ENCODE measurements at regions not wholly inside any gene's neighbourhood (a gene's known extent, or its start where the extent isn't known, plus 50 kb on each side); places are given as distances from the start of the nearest gene placed in this dataset.
"Not testable (repeated sequence)": the region's sequence is repeated elsewhere in the genome, so short reads cannot be mapped to it uniquely, and the experiment has no call there.

DNA sequence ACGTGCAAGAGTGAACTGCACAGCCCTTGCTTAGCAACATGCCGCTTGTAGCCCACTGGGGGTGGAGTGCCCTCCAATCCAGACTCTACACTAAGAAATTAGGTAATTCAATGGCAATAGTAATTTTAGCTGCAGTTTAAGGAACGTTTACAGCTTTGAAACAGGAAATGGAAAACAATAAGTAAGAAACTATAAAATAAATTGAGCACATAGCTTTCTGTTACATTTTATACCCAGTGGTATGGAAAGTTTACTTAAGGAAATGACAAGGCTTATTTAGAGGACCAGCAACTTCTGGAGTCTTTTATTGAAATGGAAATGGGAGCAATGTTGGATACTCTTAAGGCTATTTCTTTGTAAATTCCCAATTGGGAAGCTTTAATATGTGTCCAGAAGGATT lies 373.2 kb downstream of the KCNRG start:
- DNase-seq (ENCODE audit: low read depth), result no peak

DNA sequence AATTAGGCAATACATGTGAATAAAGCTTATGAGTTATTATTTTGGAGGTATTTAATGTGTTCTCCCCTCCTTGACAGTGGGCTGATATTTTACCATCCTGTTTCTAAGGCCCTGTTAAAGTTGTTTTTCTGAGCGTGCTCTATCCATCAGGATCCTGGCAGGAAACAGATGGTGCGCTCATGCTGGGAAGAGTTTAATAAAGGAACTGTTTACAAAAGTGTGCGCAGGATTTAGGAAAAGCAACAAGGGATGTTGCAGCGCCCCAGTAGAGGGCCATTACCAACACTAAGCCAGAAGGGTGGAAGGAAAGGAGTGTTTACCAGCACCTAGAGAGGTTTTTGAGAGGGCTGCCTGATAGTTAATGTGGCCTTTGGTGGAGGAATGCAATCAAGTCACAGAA lies 374.5 kb downstream of the KCNRG start:
- DNase-seq (ENCODE audit: low read depth), result no peak

GRCh38 chr13:50390503-50391248 lies 375.4 kb downstream of the KCNRG start:
- no peak for DNase-seq (ENCODE audit: low read depth)

- DNase-seq (ENCODE audit: low read depth), result no peak
These were observed 377.7 kb downstream of the KCNRG start for GRCh38 chr13:50392977-50393376.

GRCh38 chr13:50393628-50394027 lies 378.4 kb downstream of the KCNRG start:
- DNase-seq (ENCODE audit: low read depth), result no peak

- no peak for DNase-seq (ENCODE audit: low read depth)
These were observed 380.8 kb downstream of the KCNRG start for GRCh38 chr13:50396001-50396400.

DNA sequence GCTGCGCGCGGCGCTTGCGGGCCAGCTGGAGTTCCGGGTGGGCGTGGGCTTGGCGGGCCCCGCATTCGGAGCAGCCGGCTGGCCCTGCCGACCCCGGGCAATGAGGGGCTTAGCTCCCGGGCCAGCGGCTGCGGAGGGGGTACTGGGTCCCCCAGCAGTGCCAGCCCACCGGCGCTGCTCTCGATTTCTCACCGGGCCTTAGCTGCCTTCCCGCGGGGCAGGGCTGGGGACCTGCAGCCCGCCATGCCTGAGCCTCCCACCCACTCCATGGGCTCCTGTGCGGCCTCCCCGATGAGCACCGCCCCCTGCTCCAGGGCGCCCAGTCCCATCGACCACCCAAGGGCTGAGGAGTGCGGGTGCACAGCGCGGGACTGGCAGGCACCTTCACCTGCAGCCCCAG lies 381.4 kb downstream of the KCNRG start:
- DNase-seq (ENCODE audit: low read depth), result not testable (repeated sequence)

DNA sequence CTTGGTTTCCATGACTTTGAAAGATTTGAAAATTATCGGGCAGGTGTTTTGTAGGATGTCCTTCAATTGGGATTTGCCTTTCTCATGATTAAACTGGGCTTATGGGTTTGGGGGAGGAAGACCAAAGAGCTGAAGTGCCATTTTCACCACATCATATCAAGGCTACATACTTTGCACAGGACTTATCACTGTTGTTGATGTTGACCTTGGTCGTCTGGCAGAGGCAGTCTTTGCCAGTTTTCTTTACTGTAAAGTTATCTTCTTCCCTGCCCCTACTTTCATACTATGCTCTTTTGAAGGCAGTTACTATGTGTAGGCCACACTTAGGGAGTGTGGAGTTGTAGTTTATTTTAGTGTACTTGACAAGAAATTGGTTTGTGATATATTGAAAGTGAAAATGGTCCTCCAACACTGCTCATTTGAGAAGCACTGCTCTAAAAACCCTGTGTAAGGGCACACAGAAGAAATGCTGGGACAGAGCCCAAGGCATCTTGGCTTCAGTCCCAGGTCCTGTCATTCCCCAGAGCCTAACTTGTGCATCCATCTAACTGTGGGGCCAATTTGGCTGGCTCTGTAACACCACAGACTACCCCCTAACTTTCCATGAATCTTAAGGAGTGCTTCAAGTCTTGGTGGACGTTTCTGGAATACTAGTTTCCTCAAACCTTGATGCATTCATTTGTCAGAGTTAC lies 384.9 kb downstream of the KCNRG start:
- DNase-seq (ENCODE audit: low read depth), result no peak

DNA sequence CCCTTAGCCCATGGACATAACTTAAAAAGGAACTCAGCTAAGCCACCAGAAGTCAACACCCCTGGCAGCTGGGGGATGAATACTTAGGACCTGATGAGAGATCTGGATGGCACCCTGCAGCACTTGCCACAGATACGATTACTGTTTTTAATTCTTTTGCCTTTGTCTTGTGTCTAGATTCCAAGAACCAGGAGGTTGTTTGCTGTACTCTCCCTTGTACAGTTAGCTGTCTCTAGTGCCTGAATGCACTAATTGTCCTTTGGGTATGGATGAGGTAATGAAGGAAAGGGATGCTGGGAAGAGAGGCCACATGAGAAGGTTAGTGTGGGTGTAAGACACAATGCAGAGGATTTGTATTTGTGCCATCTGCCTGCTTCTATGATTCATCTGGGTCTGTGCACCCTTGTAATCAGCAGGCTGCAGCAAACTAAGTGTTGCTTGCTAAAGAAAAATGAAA lies 385.8 kb downstream of the KCNRG start:
- DNase-seq (ENCODE audit: low read depth), result peak; percentile 71

DNA sequence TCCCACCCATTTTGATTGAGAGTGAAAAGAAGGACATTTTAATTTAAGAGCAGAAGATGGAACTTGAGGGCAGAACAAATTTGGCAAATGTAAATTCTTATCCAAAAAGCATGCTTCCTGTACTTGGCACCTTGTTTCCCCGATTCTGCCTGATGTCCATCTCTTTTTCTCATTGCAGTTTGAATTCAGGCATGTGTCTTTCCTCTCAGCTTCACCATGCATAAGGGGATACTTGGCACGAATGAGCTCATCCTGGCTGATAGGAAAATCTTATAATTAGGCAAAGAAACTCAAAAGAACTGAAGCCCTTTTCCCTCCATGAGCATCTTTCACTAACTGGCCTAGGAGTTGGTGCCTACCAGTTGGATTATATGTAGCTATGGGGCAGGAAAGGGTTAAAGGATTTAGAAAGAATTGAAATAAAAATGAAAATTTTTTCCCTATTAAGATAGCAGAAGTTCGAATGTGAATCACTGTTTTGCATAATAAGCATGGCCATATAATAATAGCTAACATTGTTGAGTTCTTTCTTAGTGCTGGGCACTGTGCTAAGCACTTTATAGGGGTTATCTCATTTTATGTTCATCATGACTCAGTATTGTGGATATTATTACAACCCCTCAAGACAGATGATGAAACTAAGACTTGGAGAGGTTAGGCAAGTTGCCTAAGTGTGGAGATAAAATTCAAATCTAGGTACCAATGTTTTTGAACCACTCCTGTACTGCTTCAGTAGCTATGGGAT lies 386.6 kb downstream of the KCNRG start:
- no peak for DNase-seq (ENCODE audit: low read depth)

- DNase-seq (ENCODE audit: low read depth), result no peak
These were observed 388.1 kb downstream of the KCNRG start for GRCh38 chr13:50403311-50403710.

DNA sequence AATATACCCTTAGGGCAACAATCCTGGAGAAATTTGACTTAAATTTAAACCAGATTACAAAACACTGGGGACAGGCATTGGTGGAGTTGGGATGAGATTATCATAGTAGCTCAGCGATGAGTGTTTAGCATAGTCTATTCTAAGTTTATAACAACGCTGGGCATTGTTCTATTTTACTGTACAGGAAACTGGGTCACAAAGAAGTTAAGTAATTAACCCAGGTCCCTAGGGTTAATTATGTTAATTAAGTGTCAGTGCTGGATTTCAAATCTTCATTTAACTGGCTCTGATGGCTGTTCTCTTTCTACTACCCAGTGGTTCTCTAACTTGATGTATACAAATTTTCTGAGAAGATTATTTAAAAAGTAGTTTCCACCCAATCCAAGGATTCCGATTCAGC lies 388.9 kb downstream of the KCNRG start:
- DNase-seq (ENCODE audit: low read depth), result no peak

- no peak for DNase-seq (ENCODE audit: low read depth)
These were observed 389.5 kb downstream of the KCNRG start for GRCh38 chr13:50404769-50405168.

GRCh38 chr13:50406831-50407230 lies 391.6 kb downstream of the KCNRG start:
- no peak for DNase-seq (ENCODE audit: low read depth)

DNA sequence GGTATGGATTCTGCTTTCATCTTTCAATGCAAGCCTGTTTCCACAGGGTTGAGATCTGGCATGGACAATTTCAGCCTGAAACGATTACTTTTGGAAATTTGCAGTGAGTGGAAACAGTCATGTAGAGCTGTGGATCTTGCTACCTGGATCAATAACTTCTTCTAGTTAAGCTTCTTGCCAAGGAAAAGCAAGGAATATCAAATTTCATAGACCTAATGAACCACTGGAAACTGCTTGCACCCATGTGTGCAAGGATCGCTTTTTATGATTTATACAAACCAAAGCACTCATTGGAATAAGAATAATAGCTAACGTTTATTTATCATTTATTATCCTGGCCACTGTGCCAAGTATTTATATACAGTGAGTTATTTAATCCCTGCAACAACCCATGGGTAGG lies 392.8 kb downstream of the KCNRG start:
- DNase-seq (ENCODE audit: low read depth), result no peak

DNA sequence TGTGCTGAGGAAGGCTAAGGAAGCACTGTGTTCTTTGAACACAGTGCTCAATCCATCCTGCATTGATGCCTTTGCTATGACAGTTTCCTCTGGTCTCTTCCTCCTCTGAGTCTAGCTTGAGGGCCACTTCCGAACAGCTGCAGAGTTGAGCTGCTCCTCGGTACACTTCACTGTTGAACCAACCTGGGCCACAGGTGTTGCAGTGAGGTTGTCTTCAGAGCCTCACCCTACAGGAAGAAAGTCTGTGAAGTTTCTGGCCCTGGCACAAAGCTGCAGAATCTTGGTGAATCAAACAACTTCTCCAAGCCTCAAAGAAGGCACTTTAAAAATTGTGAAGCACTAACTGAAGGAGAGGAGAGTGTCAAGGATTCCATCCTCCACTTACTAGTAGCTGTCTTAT lies 394.0 kb downstream of the KCNRG start:
- DNase-seq (ENCODE audit: low read depth), result no peak

DNA sequence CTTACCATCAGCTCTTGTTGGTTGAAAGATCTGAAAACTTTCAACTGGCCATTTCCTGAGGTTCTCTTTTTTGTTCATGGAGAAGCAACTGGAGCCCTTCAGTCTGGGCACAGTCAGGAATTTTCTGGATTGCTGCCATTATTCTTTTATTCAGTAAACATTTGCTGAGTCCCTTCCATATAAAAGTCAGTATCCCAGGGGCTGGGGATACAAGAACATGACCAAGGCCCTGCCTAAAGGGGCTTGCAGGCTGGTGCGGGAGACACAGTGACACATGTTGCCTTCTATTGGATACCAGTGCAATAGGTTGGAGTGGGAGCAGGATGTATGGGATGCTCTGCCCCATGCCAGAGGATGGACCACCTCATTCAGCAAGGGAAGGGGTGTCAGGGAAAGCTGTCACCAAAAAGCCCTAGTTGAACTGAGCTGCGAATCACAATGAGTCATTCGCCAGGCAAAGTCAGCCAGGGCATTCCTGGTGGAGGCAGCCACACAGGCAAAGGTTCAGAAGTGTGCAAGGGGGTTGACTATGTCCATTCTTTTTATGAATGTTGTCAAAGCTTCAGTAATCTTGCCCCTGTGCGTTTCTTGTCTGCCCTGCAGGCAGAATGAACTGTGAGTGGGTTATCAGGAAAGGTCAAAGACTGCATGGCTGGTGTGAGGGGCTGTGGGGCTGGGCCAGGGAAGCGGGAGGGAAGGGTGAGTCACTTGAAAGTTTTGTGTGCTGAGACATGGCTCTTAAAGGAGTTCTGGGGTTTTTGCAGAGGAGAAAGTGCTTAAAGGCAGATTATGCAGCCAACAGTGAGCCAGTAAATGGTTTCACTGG lies 395.9 kb downstream of the KCNRG start:
- peak; percentile 71 for DNase-seq (ENCODE audit: low read depth)

DNA sequence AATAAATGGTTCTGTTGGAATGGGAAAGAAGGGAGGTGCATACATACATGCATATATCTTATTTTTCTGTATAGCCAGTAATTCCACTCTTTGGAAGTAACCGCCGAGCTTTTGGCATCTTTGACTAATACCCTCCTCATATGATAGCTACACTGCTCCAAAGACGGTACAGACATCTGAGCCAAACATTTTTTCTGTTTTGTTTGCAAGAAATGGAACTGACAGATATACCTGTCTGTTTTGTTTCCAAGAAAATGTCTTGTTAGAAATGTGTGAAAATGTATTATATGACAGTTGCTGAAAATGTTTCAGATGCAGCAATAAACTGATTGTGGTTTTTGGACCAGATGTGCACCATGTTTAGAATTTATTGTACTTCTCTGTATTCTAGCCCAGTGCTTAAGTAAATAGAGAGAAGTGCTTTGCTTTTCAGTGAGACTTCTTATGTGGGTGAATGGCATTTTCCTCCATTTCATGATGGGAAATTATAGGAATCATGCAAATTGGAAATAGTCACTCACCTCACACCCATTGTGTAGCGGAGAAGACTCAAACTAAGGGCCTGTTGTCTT lies 396.9 kb downstream of the KCNRG start:
- DNase-seq (ENCODE audit: low read depth), result no peak

DNA sequence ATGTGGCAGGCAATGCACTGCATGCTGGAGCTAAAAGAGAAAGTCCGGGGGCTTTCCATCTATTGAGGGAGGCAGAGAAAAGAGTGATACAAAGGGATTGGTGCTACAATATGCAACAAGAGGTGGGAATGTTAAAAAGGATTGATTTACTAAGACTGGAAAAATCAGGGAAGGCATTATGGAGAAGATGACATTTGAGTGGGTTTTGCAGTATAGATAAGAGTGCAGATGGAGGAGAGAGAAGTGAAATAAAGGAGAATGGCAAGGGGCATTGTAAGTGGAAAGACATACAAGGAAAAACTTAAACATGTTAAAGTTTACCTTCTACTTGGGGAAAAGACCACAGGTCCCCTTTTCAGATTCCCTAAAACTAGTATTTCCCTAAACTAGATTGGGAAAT lies 399.4 kb downstream of the KCNRG start:
- no peak for DNase-seq (ENCODE audit: low read depth)

DNA sequence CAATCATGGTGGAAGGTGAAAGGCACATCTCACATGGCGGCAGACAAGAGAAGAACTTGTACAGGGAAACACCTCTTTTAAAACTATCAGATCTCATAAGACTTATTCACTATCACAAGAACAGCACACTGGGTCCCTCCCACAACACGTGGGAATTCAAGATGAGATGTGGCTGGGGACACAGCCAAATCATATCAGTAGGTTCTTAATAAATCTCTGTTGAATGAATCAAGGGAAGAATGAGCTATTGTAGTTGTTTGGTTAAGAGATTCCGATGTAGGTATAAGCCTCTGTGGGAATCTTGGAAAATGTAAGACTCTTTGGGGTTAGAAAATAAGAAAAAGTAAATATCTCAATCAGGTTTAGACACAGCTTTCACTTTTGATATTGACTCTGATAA lies 400.2 kb downstream of the KCNRG start:
- DNase-seq (ENCODE audit: low read depth), result no peak

DNA sequence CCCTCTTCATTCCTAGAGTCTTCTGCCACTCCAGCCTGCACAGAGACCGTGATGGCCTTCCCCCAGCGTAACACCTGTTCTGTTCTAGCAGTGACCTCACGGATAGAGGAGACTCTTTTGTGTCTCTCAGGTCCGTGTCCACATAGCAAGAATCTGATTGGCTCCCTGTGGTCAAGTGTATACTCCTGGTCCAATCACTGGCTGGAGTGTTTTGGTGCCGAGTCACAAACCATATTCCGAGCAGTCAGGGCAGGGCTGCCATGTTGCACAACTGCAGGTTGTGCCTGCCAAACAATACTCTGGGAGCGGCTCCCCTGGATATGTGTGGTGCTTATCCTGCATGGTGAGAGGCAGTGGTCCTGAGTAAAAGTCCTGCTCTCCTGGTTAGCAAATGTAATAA lies 402.4 kb downstream of the KCNRG start:
- DNase-seq (ENCODE audit: low read depth), result no peak

DNA sequence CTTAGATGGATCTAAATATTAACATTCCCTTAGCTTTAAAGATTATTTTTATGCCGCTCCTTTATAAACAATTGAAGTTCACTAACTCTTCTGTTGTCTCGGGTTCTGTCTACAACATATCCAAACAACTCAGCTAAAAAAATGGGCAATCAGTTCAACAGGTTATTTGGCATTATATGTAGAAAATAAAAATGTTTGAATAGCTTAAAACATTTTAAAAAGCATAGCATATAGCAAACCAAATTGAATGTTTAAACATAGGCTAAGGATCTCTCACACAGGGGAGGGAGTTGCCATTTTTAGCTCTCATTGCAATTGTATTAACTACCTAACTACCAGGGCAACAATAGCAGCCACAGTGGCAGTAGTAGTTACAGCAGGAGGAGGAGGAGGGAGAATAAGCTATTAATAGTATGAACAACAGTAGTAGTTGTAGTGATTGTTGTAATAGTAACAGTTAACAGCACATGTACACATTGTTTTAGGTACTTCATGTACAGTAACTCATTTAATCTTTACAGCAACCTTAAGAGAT lies 404.2 kb downstream of the KCNRG start:
- no peak for DNase-seq (ENCODE audit: low read depth)
